PC-3 (cell line): ENCODE measurements at regions not wholly inside any gene's neighbourhood (a gene's known extent, or its start where the extent isn't known, plus 50 kb on each side); places are given as distances from the start of the nearest gene placed in this dataset.
"Not testable (repeated sequence)": the region's sequence is repeated elsewhere in the genome, so short reads cannot be mapped to it uniquely, and the experiment has no call there.

Experiments used
- ATAC-seq: fragments of 200-7000 bp; cut with Tn5 transposase; 2 replicates; pipeline ENCODE4 v1.9.1; 2020; ENCODE audit warnings: mild to moderate bottlenecking, moderate library complexity
- BruUV-seq: library from RNA; stranded (reverse); fragments of 400-500 nt; replicated peaks from 2 replicates; lab custom pipeline; 2021; lab: Mats Ljungman, UMichigan
- CTCF ChIA-PET: fragments of 300-600 bp; sonication (Branson Sonifier 250); formaldehyde crosslinking; loops from one replicate; lab custom pipeline; 2022; ENCODE audit warnings: antibody characterized with exemption; lab: Charles Lee
- POLR2A ChIA-PET: fragments of 300-600 bp; sonication (Branson Sonifier 250); formaldehyde crosslinking; loops from one replicate; lab custom pipeline; 2022; ENCODE audit warnings: antibody characterized with exemption; ENCODE audit not compliant: unreplicated experiment; lab: Charles Lee
- DNase-seq: peaks from one replicate; pipeline ENCODE4 v3.0.0-alpha.2; 2015
- H2AFZ ChIP-seq: fragments of 300-600 bp; sonication (generic); 2 replicates; pipeline ENCODE4 v1.6.0; 2016; ENCODE audit warnings: antibody characterized with exemption, low read length
- H3F3A ChIP-seq: fragments of 300-600 bp; sonication (generic); one replicate; pipeline ENCODE4 v1.6.0; 2017; ENCODE audit warnings: antibody characterized with exemption, low read length, control low read depth, mild to moderate bottlenecking; ENCODE audit not compliant: unreplicated experiment
- H3K27ac ChIP-seq: fragments of 300-600 bp; sonication (generic); 2 replicates; pipeline ENCODE4 v1.5.1; 2016; ENCODE audit warnings: mild to moderate bottlenecking, low read length
- H3K27me3 ChIP-seq: fragments of 300-600 bp; sonication (generic); 2 replicates; pipeline ENCODE4 v1.6.1; 2016; ENCODE audit warnings: low read length, mixed read lengths
- H3K36me3 ChIP-seq: fragments of 300-600 bp; sonication (generic); 2 replicates; pipeline ENCODE4 v1.6.1; 2016; ENCODE audit warnings: low read depth, mixed run types, low read length, mixed read lengths
- H3K4me1 ChIP-seq: fragments of 300-600 bp; sonication (generic); 2 replicates; pipeline ENCODE4 v1.5.1; 2016; ENCODE audit warnings: low read length; ENCODE audit not compliant: insufficient read depth
- H3K4me2 ChIP-seq: fragments of 300-600 bp; sonication (generic); 2 replicates; pipeline ENCODE4 v1.6.0; 2016; ENCODE audit warnings: low read length
- H3K4me3 ChIP-seq: fragments of 300-600 bp; sonication (generic); 2 replicates; pipeline ENCODE4 v1.5.1; 2016; ENCODE audit warnings: mild to moderate bottlenecking, low read length, mixed read lengths
- H3K79me2 ChIP-seq: fragments of 300-600 bp; sonication (generic); 2 replicates; pipeline ENCODE4 v1.6.1; 2017; ENCODE audit warnings: low read length, mixed read lengths
- H3K9ac ChIP-seq: fragments of 300-600 bp; sonication (generic); 2 replicates; pipeline ENCODE4 v1.6.0; 2016; ENCODE audit warnings: mild to moderate bottlenecking, low read length
- H3K9me2 ChIP-seq: fragments of 300-600 bp; sonication (generic); replicated peaks from 2 replicates; pipeline ENCODE4 v1.6.1; 2016; ENCODE audit warnings: mixed run types, low read length, mixed read lengths
- H3K9me3 ChIP-seq: fragments of 300-600 bp; sonication (generic); 2 replicates; pipeline ENCODE4 v1.6.1; 2016; ENCODE audit warnings: low read length, mixed read lengths
- H4K20me1 ChIP-seq: fragments of 300-600 bp; sonication (generic); 2 replicates; pipeline ENCODE4 v1.6.1; 2016; ENCODE audit warnings: low read length, mixed read lengths
- CTCF ChIP-seq: fragments of 300-600 bp; sonication (generic); conservative IDR thresholded peaks from 2 replicates; pipeline ENCODE4 v1.5.1; 2017; ENCODE audit warnings: antibody characterized with exemption, low read depth, mild to moderate bottlenecking, low read length
- EZH2 ChIP-seq: fragments of 300-600 bp; sonication (generic); IDR thresholded peaks from one replicate; pipeline ENCODE4 v1.6.1; 2017; ENCODE audit warnings: antibody characterized with exemption, mild to moderate bottlenecking, low read length; ENCODE audit not compliant: unreplicated experiment
- EZH2phosphoT487 ChIP-seq: fragments of 300-600 bp; sonication (generic); IDR thresholded peaks from 2 replicates; pipeline ENCODE4 v1.6.1; 2018; ENCODE audit warnings: mild to moderate bottlenecking, antibody characterized with exemption, low read length, borderline replicate concordance
- intact Hi-C: fragments of 100-400 bp; cut with micrococcal nuclease; formaldehyde crosslinking; loops from 2 replicates; pipeline ENCODE4 v1.9.0; 2023

- H3K9me2 ChIP-seq, result no peaks in the 10 kb centered on the region
- H3K27me3 ChIP-seq, result no peaks in the 10 kb centered on the region
- H2AFZ ChIP-seq, result no peak overlapping the region
- ATAC-seq (peak; percentile 64), DNase-seq (peak; percentile 33)
- BruUV-seq, result no TSS peak
- H3K36me3 ChIP-seq, result no peaks in the 10 kb centered on the region
- H3K9ac ChIP-seq, result no peak overlapping the region
- H3K27ac ChIP-seq, result no peak overlapping the region
- peaks cover 13% of the 10 kb centered on the region for H3K4me1 ChIP-seq
- 0 out of 2 replicates have a peak, but pooled peaks cover 5% of the 10 kb centered on the region for H4K20me1 ChIP-seq
- no peaks in the 10 kb centered on the region for H3K9me3 ChIP-seq
- intact Hi-C loops, result no loop called here
- no peak for TF ChIP-seq EZH2
- no peak for TF ChIP-seq CTCF
- no peak for TF ChIP-seq EZH2phosphoT487
- H3F3A ChIP-seq, result no peaks in the 10 kb centered on the region
- H3K79me2 ChIP-seq, result peaks cover 33% of the 10 kb centered on the region
- no peak overlapping the region for H3K4me3 ChIP-seq
- POLR2A ChIA-PET, result no interaction called here
- H3K4me2 ChIP-seq, result peak overlapping the region; percentile 38
- CTCF ChIA-PET, result no interaction called here
Observed at GRCh38 chr6:56814308-56814707, 140.6 kb upstream of the BEND6 start.

DNA sequence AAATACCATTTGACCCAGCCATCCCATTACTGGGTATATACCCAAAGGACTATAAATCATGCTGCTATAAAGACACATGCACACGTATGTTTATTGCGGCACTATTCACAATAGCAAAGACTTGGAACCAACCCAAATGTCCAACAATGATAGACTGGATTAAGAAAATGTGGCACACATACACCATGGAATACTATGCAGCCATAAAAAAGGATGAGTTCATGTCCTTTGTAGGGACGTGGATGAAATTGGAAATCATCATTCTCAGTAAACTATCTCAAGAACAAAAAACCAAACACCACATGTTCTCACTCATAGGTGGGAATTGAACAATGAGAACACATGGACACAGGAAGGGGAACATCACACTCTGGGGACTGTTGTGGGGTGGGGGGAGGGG, 142.1 kb upstream of the BEND6 start:
- H3F3A ChIP-seq, H2AFZ ChIP-seq, H3K9ac ChIP-seq, H3K27me3 ChIP-seq, H3K4me2 ChIP-seq, ATAC-seq, H3K36me3 ChIP-seq, BruUV-seq, H4K20me1 ChIP-seq, intact Hi-C loops, H3K9me3 ChIP-seq, H3K4me3 ChIP-seq, H3K27ac ChIP-seq, POLR2A ChIA-PET, H3K9me2 ChIP-seq, CTCF ChIA-PET, DNase-seq: not testable (repeated sequence)
- peaks cover 40% of the 10 kb centered on the region for H3K79me2 ChIP-seq
- H3K4me1 ChIP-seq, result peaks cover 26% of the 10 kb centered on the region

DNA sequence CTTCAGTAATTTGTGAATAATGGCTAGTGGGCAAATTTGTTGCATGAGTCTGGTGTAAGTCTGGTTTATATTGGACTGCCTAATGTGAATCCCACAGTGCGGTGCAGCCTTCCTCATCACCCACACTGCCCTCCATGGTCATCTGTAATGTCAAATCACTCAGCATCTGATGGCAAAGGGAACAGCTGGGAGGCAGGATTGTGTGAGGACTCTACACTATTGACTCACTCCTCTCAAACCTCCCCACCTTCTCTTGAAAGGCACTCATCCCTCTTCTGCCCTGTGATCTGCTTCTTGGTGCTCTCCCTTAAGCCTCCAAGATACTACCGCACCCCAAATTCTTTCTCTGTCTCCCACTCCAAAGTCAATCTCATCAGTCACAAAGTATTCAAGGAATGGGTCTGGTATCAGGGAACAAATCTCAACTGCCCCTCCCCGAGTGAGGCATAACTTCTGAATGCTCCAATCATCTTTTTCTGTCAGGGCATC, 146.0 kb upstream of the BEND6 start:
- TF ChIP-seq EZH2phosphoT487 (no peak), EZH2 (no peak), CTCF (no peak)
- H3K27ac ChIP-seq, result no peak overlapping the region
- CTCF ChIA-PET, result no interaction called here
- no peaks in the 10 kb centered on the region for H4K20me1 ChIP-seq
- peaks cover 52% of the 10 kb centered on the region for H3K79me2 ChIP-seq
- BruUV-seq, result TSS peak; percentile 62
- H3K9me3 ChIP-seq, result no peaks in the 10 kb centered on the region
- no peak overlapping the region for H3K9ac ChIP-seq
- H3K36me3 ChIP-seq, result no peaks in the 10 kb centered on the region
- POLR2A ChIA-PET, result no interaction called here
- peaks cover 40% of the 10 kb centered on the region for H3K4me1 ChIP-seq
- intact Hi-C loops, result loop anchor here (5.0 kb wide), 1 partner anchor 33 kb away; no protein-coding TSS in a partner anchor
- no peaks in the 10 kb centered on the region for H3K27me3 ChIP-seq
- H2AFZ ChIP-seq, result no peak overlapping the region
- no peak overlapping the region for H3K4me2 ChIP-seq
- no peaks in the 10 kb centered on the region for H3K9me2 ChIP-seq
- peak; percentile 59 for DNase-seq
- no peaks in the 10 kb centered on the region for H3F3A ChIP-seq
- ATAC-seq, result peak; percentile 69
- no peak overlapping the region for H3K4me3 ChIP-seq
